ENCODE measurements at regions not wholly inside any gene's neighbourhood (a gene's known extent, or its start where the extent isn't known, plus 50 kb on each side); places are given as distances from the start of the nearest gene placed in this dataset.

GRCh38 chr5:30736669-30737068 is 456.8 kb upstream of the CDH6 start:
- no peak overlapping the region for H3K4me3 ChIP-seq (ENCODE audit: insufficient read depth in 1 of 2, low read depth in 1 of 2, low read length in 2 of 2)
- H3K18ac ChIP-seq (ENCODE audit: low read depth in 1 of 2, low read length in 2 of 2) = no peak overlapping the region
- H3K9me3 ChIP-seq (ENCODE audit: control insufficient read depth, low read length) = peaks cover 15% of the 10 kb centered on the region
- no peak overlapping the region for H4K8ac ChIP-seq (ENCODE audit: low read length)
- no peak overlapping the region for H2AK5ac ChIP-seq (ENCODE audit: low read length, severe bottlenecking)
- H2BK5ac ChIP-seq (ENCODE audit: low read depth, low read length, poor library complexity, severe bottlenecking) = no peak overlapping the region
- H2AFZ ChIP-seq (ENCODE audit: low read depth, low read length) = no peak overlapping the region
- H2BK12ac ChIP-seq (ENCODE audit: low read length in 2 of 2) = no peak overlapping the region
- H3K27ac ChIP-seq (ENCODE audit: low read length, poor library complexity, severe bottlenecking) = no peak overlapping the region
- no peak overlapping the region for H4K91ac ChIP-seq (ENCODE audit: low read length)
- no peak overlapping the region for H3K4me2 ChIP-seq (ENCODE audit: low read length, poor library complexity, severe bottlenecking)
- H2BK120ac ChIP-seq (ENCODE audit: low read depth, low read length) = no peak overlapping the region
- H3K27me3 ChIP-seq (ENCODE audit: control insufficient read depth in 1 of 2, insufficient read depth in 1 of 2, low read length in 2 of 2) = no peaks in the 10 kb centered on the region
- no peak for DNase-seq
- H3K4me1 ChIP-seq (ENCODE audit: control insufficient read depth, insufficient read depth, low read depth, low read length) = no peaks in the 10 kb centered on the region
- no peak overlapping the region for H3K4ac ChIP-seq (ENCODE audit: low read depth in 1 of 2, low read length in 2 of 2)
- no peaks in the 10 kb centered on the region for H3K79me1 ChIP-seq (replicated peaks; ENCODE audit: low read length, poor library complexity, severe bottlenecking)
- no peak overlapping the region for H3K23ac ChIP-seq (ENCODE audit: low read length in 2 of 2)
- H3K9ac ChIP-seq (ENCODE audit: low read length) = no peak overlapping the region
- H2BK15ac ChIP-seq (ENCODE audit: low read depth, poor library complexity, severe bottlenecking) = no peak overlapping the region
- no peaks in the 10 kb centered on the region for H3K36me3 ChIP-seq (ENCODE audit: control insufficient read depth in 1 of 2, insufficient read depth in 2 of 2, low read depth in 1 of 2, low read length in 2 of 2)
- no peak overlapping the region for H3K14ac ChIP-seq (ENCODE audit: low read length in 2 of 2)

- no peak for DNase-seq
These were observed 459.4 kb upstream of the CDH6 start for GRCh38 chr5:30734118-30734517.

GRCh38 chr5:30725073-30725472 is 468.4 kb upstream of the CDH6 start:
- Histone ChIP-seq H3K18ac (ENCODE audit: low read depth in 1 of 2, low read length in 2 of 2) (no peak overlapping the region), H3K4ac (ENCODE audit: low read depth in 1 of 2, low read length in 2 of 2) (no peak overlapping the region), H3K9ac (ENCODE audit: low read length) (no peak overlapping the region), H2AFZ (ENCODE audit: low read depth, low read length) (no peak overlapping the region), H4K8ac (ENCODE audit: low read length) (no peak overlapping the region), H3K27ac (ENCODE audit: low read length, poor library complexity, severe bottlenecking) (no peak overlapping the region), H3K4me2 (ENCODE audit: low read length, poor library complexity, severe bottlenecking) (no peak overlapping the region), H3K23ac (ENCODE audit: low read length in 2 of 2) (no peak overlapping the region), H3K4me3 (ENCODE audit: insufficient read depth in 1 of 2, low read depth in 1 of 2, low read length in 2 of 2) (no peak overlapping the region), H3K27me3 (ENCODE audit: control insufficient read depth in 1 of 2, insufficient read depth in 1 of 2, low read length in 2 of 2) (no peaks in the 10 kb centered on the region), H3K4me1 (ENCODE audit: control insufficient read depth, insufficient read depth, low read depth, low read length) (no peaks in the 10 kb centered on the region), H2BK120ac (ENCODE audit: low read depth, low read length) (no peak overlapping the region), H3K79me1 (replicated peaks; ENCODE audit: low read length, poor library complexity, severe bottlenecking) (no peaks in the 10 kb centered on the region), H2BK12ac (ENCODE audit: low read length in 2 of 2) (no peak overlapping the region), H2BK15ac (ENCODE audit: low read depth, poor library complexity, severe bottlenecking) (no peak overlapping the region), H3K36me3 (ENCODE audit: control insufficient read depth in 1 of 2, insufficient read depth in 2 of 2, low read depth in 1 of 2, low read length in 2 of 2) (no peaks in the 10 kb centered on the region), H4K91ac (ENCODE audit: low read length) (no peak overlapping the region), H2AK5ac (ENCODE audit: low read length, severe bottlenecking) (no peak overlapping the region), H3K14ac (ENCODE audit: low read length in 2 of 2) (no peak overlapping the region), H3K9me3 (ENCODE audit: control insufficient read depth, low read length) (peaks cover 22% of the 10 kb centered on the region), H2BK5ac (ENCODE audit: low read depth, low read length, poor library complexity, severe bottlenecking) (no peak overlapping the region)
- WGBS = 75% methylated on average over 1 of the region's 1 CpG
- no peak for DNase-seq

More at GRCh38 chr5:30734118-30734517, 459.4 kb upstream of the CDH6 start:
- H4K91ac ChIP-seq (ENCODE audit: low read length) = no peak overlapping the region
- no peaks in the 10 kb centered on the region for H3K36me3 ChIP-seq (ENCODE audit: control insufficient read depth in 1 of 2, insufficient read depth in 2 of 2, low read depth in 1 of 2, low read length in 2 of 2)
- H3K27ac ChIP-seq (ENCODE audit: low read length, poor library complexity, severe bottlenecking) = no peak overlapping the region
- WGBS = 96% methylated on average over 4 of the region's 4 CpGs
- no peak overlapping the region for H2AK5ac ChIP-seq (ENCODE audit: low read length, severe bottlenecking)
- H3K23ac ChIP-seq (ENCODE audit: low read length in 2 of 2) = no peak overlapping the region
- no peak overlapping the region for H4K8ac ChIP-seq (ENCODE audit: low read length)
- no peak overlapping the region for H2AFZ ChIP-seq (ENCODE audit: low read depth, low read length)
- no peaks in the 10 kb centered on the region for H3K79me1 ChIP-seq (replicated peaks; ENCODE audit: low read length, poor library complexity, severe bottlenecking)
- no peak overlapping the region for H2BK120ac ChIP-seq (ENCODE audit: low read depth, low read length)
- H3K14ac ChIP-seq (ENCODE audit: low read length in 2 of 2) = no peak overlapping the region
- H3K4me2 ChIP-seq (ENCODE audit: low read length, poor library complexity, severe bottlenecking) = no peak overlapping the region
- no peak overlapping the region for H3K18ac ChIP-seq (ENCODE audit: low read depth in 1 of 2, low read length in 2 of 2)
- peaks cover 27% of the 10 kb centered on the region for H3K9me3 ChIP-seq (ENCODE audit: control insufficient read depth, low read length)
- H3K27me3 ChIP-seq (ENCODE audit: control insufficient read depth in 1 of 2, insufficient read depth in 1 of 2, low read length in 2 of 2) = no peaks in the 10 kb centered on the region
- no peak overlapping the region for H2BK12ac ChIP-seq (ENCODE audit: low read length in 2 of 2)
- H3K4ac ChIP-seq (ENCODE audit: low read depth in 1 of 2, low read length in 2 of 2) = no peak overlapping the region
- H2BK15ac ChIP-seq (ENCODE audit: low read depth, poor library complexity, severe bottlenecking) = no peak overlapping the region
- H3K4me1 ChIP-seq (ENCODE audit: control insufficient read depth, insufficient read depth, low read depth, low read length) = no peaks in the 10 kb centered on the region
- no peak overlapping the region for H3K9ac ChIP-seq (ENCODE audit: low read length)
- H2BK5ac ChIP-seq (ENCODE audit: low read depth, low read length, poor library complexity, severe bottlenecking) = no peak overlapping the region
- no peak overlapping the region for H3K4me3 ChIP-seq (ENCODE audit: insufficient read depth in 1 of 2, low read depth in 1 of 2, low read length in 2 of 2)

- no peak overlapping the region for H2BK12ac ChIP-seq (ENCODE audit: low read length in 2 of 2)
- no peak for DNase-seq
- H2AFZ ChIP-seq (ENCODE audit: low read depth, low read length) = no peak overlapping the region
- H2BK15ac ChIP-seq (ENCODE audit: low read depth, poor library complexity, severe bottlenecking) = no peak overlapping the region
- no peak overlapping the region for H3K27ac ChIP-seq (ENCODE audit: low read length, poor library complexity, severe bottlenecking)
- H3K9me3 ChIP-seq (ENCODE audit: control insufficient read depth, low read length) = peaks cover 13% of the 10 kb centered on the region
- H3K23ac ChIP-seq (ENCODE audit: low read length in 2 of 2) = no peak overlapping the region
- H3K36me3 ChIP-seq (ENCODE audit: control insufficient read depth in 1 of 2, insufficient read depth in 2 of 2, low read depth in 1 of 2, low read length in 2 of 2) = no peaks in the 10 kb centered on the region
- H3K4me2 ChIP-seq (ENCODE audit: low read length, poor library complexity, severe bottlenecking) = no peak overlapping the region
- no peak overlapping the region for H2BK120ac ChIP-seq (ENCODE audit: low read depth, low read length)
- H3K27me3 ChIP-seq (ENCODE audit: control insufficient read depth in 1 of 2, insufficient read depth in 1 of 2, low read length in 2 of 2) = no peaks in the 10 kb centered on the region
- no peak overlapping the region for H3K4ac ChIP-seq (ENCODE audit: low read depth in 1 of 2, low read length in 2 of 2)
- H3K14ac ChIP-seq (ENCODE audit: low read length in 2 of 2) = no peak overlapping the region
- H3K79me1 ChIP-seq (replicated peaks; ENCODE audit: low read length, poor library complexity, severe bottlenecking) = no peaks in the 10 kb centered on the region
- 81% methylated on average over 4 of the region's 4 CpGs for WGBS
- H2BK5ac ChIP-seq (ENCODE audit: low read depth, low read length, poor library complexity, severe bottlenecking) = no peak overlapping the region
- H3K4me3 ChIP-seq (ENCODE audit: insufficient read depth in 1 of 2, low read depth in 1 of 2, low read length in 2 of 2) = no peak overlapping the region
- H3K18ac ChIP-seq (ENCODE audit: low read depth in 1 of 2, low read length in 2 of 2) = no peak overlapping the region
- no peak overlapping the region for H4K91ac ChIP-seq (ENCODE audit: low read length)
- no peak overlapping the region for H4K8ac ChIP-seq (ENCODE audit: low read length)
- H2AK5ac ChIP-seq (ENCODE audit: low read length, severe bottlenecking) = no peak overlapping the region
- H3K9ac ChIP-seq (ENCODE audit: low read length) = no peak overlapping the region
- no peaks in the 10 kb centered on the region for H3K4me1 ChIP-seq (ENCODE audit: control insufficient read depth, insufficient read depth, low read depth, low read length)
These were observed 495.3 kb upstream of the CDH6 start for GRCh38 chr5:30698217-30698616.
